ENCODE measurements at regions not wholly inside any gene's neighbourhood (a gene's known extent, or its start where the extent isn't known, plus 50 kb on each side); places are given as distances from the start of the nearest gene placed in this dataset.

- TF ChIP-seq ZNF274 (IDR thresholded peaks at IDR 0.05; ENCODE audit: low read depth, low read length) (no peak), YY1 (IDR thresholded peaks at IDR 0.05; ENCODE audit: insufficient read depth, insufficient read length) (no peak)
These were observed 1096.6 kb downstream of the BCL11B start for GRCh38 chr14:98175436-98175835.
